ENCODE measurements at regions not wholly inside any gene's neighbourhood (a gene's known extent, or its start where the extent isn't known, plus 50 kb on each side); places are given as distances from the start of the nearest gene placed in this dataset.

- no peak overlapping the region for H3K4me3 ChIP-seq (ENCODE audit: low read depth, low read length)
- TF ChIP-seq CTCF (IDR thresholded peaks at IDR 0.05; ENCODE audit: low read depth, low read length): no peak
- ChIA-PET POLR2A (no interaction called here), CTCF (no interaction called here)
- no peak for DNase-seq (ENCODE audit: low read depth, low spot score)
- no peak overlapping the region for H3K27ac ChIP-seq (ENCODE audit: low read depth, low read length)
- H3K27me3 ChIP-seq (ENCODE audit: control insufficient read depth, insufficient read depth, low read length): no peaks in the 10 kb centered on the region
- no peaks in the 10 kb centered on the region for H3K9me3 ChIP-seq (ENCODE audit: control insufficient read depth, insufficient read depth, low read length)
Measured at GRCh38 chr18:29838556-29838955, 1204.0 kb downstream of the DSC3 start.

GRCh38 chr18:29823671-29824070, 1218.9 kb downstream of the DSC3 start:
- Histone ChIP-seq H3K27me3 (ENCODE audit: control insufficient read depth, insufficient read depth, low read length) (no peaks in the 10 kb centered on the region), H3K4me3 (ENCODE audit: low read depth, low read length) (no peak overlapping the region), H3K27ac (ENCODE audit: low read depth, low read length) (no peak overlapping the region), H3K9me3 (ENCODE audit: control insufficient read depth, insufficient read depth, low read length) (no peaks in the 10 kb centered on the region)
- ChIA-PET CTCF (no interaction called here), POLR2A (no interaction called here)
- DNase-seq (ENCODE audit: low read depth, low spot score): no peak
- no peak for TF ChIP-seq CTCF (IDR thresholded peaks at IDR 0.05; ENCODE audit: low read depth, low read length)

GRCh38 chr18:29821544-29821943, 1221.0 kb downstream of the DSC3 start:
- no peak overlapping the region for H3K27ac ChIP-seq (ENCODE audit: low read depth, low read length)
- DNase-seq (ENCODE audit: low read depth, low spot score): no peak
- no peak overlapping the region for H3K4me3 ChIP-seq (ENCODE audit: low read depth, low read length)
- no peaks in the 10 kb centered on the region for H3K27me3 ChIP-seq (ENCODE audit: control insufficient read depth, insufficient read depth, low read length)
- H3K9me3 ChIP-seq (ENCODE audit: control insufficient read depth, insufficient read depth, low read length): no peaks in the 10 kb centered on the region
- no peak for TF ChIP-seq CTCF (IDR thresholded peaks at IDR 0.05; ENCODE audit: low read depth, low read length)
- POLR2A ChIA-PET: no interaction called here
- CTCF ChIA-PET: no interaction called here

GRCh38 chr18:29811519-29811918, 1231.0 kb downstream of the DSC3 start:
- no peaks in the 10 kb centered on the region for H3K27me3 ChIP-seq (ENCODE audit: control insufficient read depth, insufficient read depth, low read length)
- no peak overlapping the region for H3K27ac ChIP-seq (ENCODE audit: low read depth, low read length)
- POLR2A ChIA-PET: no interaction called here
- TF ChIP-seq CTCF (IDR thresholded peaks at IDR 0.05; ENCODE audit: low read depth, low read length): no peak
- no peak overlapping the region for H3K4me3 ChIP-seq (ENCODE audit: low read depth, low read length)
- H3K9me3 ChIP-seq (ENCODE audit: control insufficient read depth, insufficient read depth, low read length): no peaks in the 10 kb centered on the region; the same call in 1 of the 2 replicates
- no peak for DNase-seq (ENCODE audit: low read depth, low spot score)
- CTCF ChIA-PET: no interaction called here

GRCh38 chr18:29780816-29781215, 1261.7 kb downstream of the DSC3 start:
- CTCF ChIA-PET: no interaction called here
- H3K27me3 ChIP-seq (ENCODE audit: control insufficient read depth, insufficient read depth, low read length): no peaks in the 10 kb centered on the region
- H3K27ac ChIP-seq (ENCODE audit: low read depth, low read length): no peak overlapping the region
- H3K4me3 ChIP-seq (ENCODE audit: low read depth, low read length): no peak overlapping the region
- no peak for DNase-seq (ENCODE audit: low read depth, low spot score)
- POLR2A ChIA-PET: no interaction called here
- no peaks in the 10 kb centered on the region for H3K9me3 ChIP-seq (ENCODE audit: control insufficient read depth, insufficient read depth, low read length)
- TF ChIP-seq CTCF (IDR thresholded peaks at IDR 0.05; ENCODE audit: low read depth, low read length): no peak

Data from AG04450 (cell line).